ENCODE measurements at regions not wholly inside any gene's neighbourhood (a gene's known extent, or its start where the extent isn't known, plus 50 kb on each side); places are given as distances from the start of the nearest gene placed in this dataset.
"Not testable (repeated sequence)": the region's sequence is repeated elsewhere in the genome, so short reads cannot be mapped to it uniquely, and the experiment has no call there.

- no peak overlapping the region for H3K4me3 ChIP-seq (ENCODE audit: low read depth in 1 of 5, low read length in 5 of 5)
- H3K9ac ChIP-seq (ENCODE audit: low read length in 5 of 5): no peak overlapping the region
- no peak overlapping the region for H3K27ac ChIP-seq (ENCODE audit: low read depth, low read length)
- H3K4me1 ChIP-seq (ENCODE audit: control insufficient read depth in 5 of 5, insufficient read depth in 5 of 5, low read length in 5 of 5): no peaks in the 10 kb centered on the region
- H3K9me3 ChIP-seq (ENCODE audit: control insufficient read depth in 5 of 5, low read length in 5 of 5): no peaks in the 10 kb centered on the region
- no peaks in the 10 kb centered on the region for H3K36me3 ChIP-seq (ENCODE audit: control insufficient read depth in 5 of 5, insufficient read depth in 5 of 5, low read length in 5 of 5)
- peaks cover 0 to 4% (median 0%) of the 10 kb centered on the region in 5 donors for H3K27me3 ChIP-seq (ENCODE audit: control insufficient read depth in 5 of 5, insufficient read depth in 4 of 5, low read length in 5 of 5)
Measured at GRCh38 chr5:2836133-2836532, 84.7 kb upstream of the IRX2 start.

GRCh38 chr5:2833556-2833955 lies 82.1 kb upstream of the IRX2 start:
- H3K27ac ChIP-seq (ENCODE audit: low read depth, low read length): no peak overlapping the region
- no peaks in the 10 kb centered on the region for H3K4me1 ChIP-seq (ENCODE audit: control insufficient read depth in 5 of 5, insufficient read depth in 5 of 5, low read length in 5 of 5)
- peaks cover 4 to 8% (median 6%) of the 10 kb centered on the region in 5 donors for H3K27me3 ChIP-seq (ENCODE audit: control insufficient read depth in 5 of 5, insufficient read depth in 4 of 5, low read length in 5 of 5)
- no peaks in the 10 kb centered on the region for H3K36me3 ChIP-seq (ENCODE audit: control insufficient read depth in 5 of 5, insufficient read depth in 5 of 5, low read length in 5 of 5)
- H3K9ac ChIP-seq (ENCODE audit: low read length in 5 of 5): no peak overlapping the region
- no peaks in the 10 kb centered on the region for H3K9me3 ChIP-seq (ENCODE audit: control insufficient read depth in 5 of 5, low read length in 5 of 5)
- no peak overlapping the region for H3K4me3 ChIP-seq (ENCODE audit: low read depth in 1 of 5, low read length in 5 of 5)

- no peak overlapping the region for H3K9ac ChIP-seq (ENCODE audit: low read length in 5 of 5)
- H3K27me3 ChIP-seq (ENCODE audit: control insufficient read depth in 5 of 5, insufficient read depth in 4 of 5, low read length in 5 of 5): peaks cover 4 to 8% (median 6%) of the 10 kb centered on the region in 5 donors
- no peaks in the 10 kb centered on the region for H3K4me1 ChIP-seq (ENCODE audit: control insufficient read depth in 5 of 5, insufficient read depth in 5 of 5, low read length in 5 of 5)
- H3K36me3 ChIP-seq (ENCODE audit: control insufficient read depth in 5 of 5, insufficient read depth in 5 of 5, low read length in 5 of 5): no peaks in the 10 kb centered on the region
- no peaks in the 10 kb centered on the region for H3K9me3 ChIP-seq (ENCODE audit: control insufficient read depth in 5 of 5, low read length in 5 of 5)
- H3K27ac ChIP-seq (ENCODE audit: low read depth, low read length): no peak overlapping the region
- no peak overlapping the region for H3K4me3 ChIP-seq (ENCODE audit: low read depth in 1 of 5, low read length in 5 of 5)
Measured at GRCh38 chr5:2832394-2832793, 80.9 kb upstream of the IRX2 start.

- Histone ChIP-seq H3K9ac (ENCODE audit: low read length in 5 of 5) (no peak overlapping the region), H3K27ac (ENCODE audit: low read depth, low read length) (no peak overlapping the region), H3K4me1 (ENCODE audit: control insufficient read depth in 5 of 5, insufficient read depth in 5 of 5, low read length in 5 of 5) (no peaks in the 10 kb centered on the region), H3K27me3 (ENCODE audit: control insufficient read depth in 5 of 5, insufficient read depth in 4 of 5, low read length in 5 of 5) (peaks cover 0 to 8% (median 6%) of the 10 kb centered on the region in 5 donors), H3K9me3 (ENCODE audit: control insufficient read depth in 5 of 5, low read length in 5 of 5) (peaks cover 0 to 8% (median 3%) of the 10 kb centered on the region in 5 donors), H3K4me3 (ENCODE audit: low read depth in 1 of 5, low read length in 5 of 5) (no peak overlapping the region), H3K36me3 (ENCODE audit: control insufficient read depth in 5 of 5, insufficient read depth in 5 of 5, low read length in 5 of 5) (no peaks in the 10 kb centered on the region)
Measured at GRCh38 chr5:2829239-2829638, 77.8 kb upstream of the IRX2 start.

- no peaks in the 10 kb centered on the region for H3K36me3 ChIP-seq (ENCODE audit: control insufficient read depth in 5 of 5, insufficient read depth in 5 of 5, low read length in 5 of 5)
- no peak overlapping the region for H3K9ac ChIP-seq (ENCODE audit: low read length in 5 of 5)
- H3K9me3 ChIP-seq (ENCODE audit: control insufficient read depth in 5 of 5, low read length in 5 of 5): no peaks in the 10 kb centered on the region
Measured at GRCh38 chr5:2818936-2819335, 67.5 kb upstream of the IRX2 start.

GRCh38 chr5:2817031-2817603 lies 65.6 kb upstream of the IRX2 start:
- Histone ChIP-seq H3K27ac (ENCODE audit: low read depth, low read length) (no peak overlapping the region), H3K4me1 (ENCODE audit: control insufficient read depth in 5 of 5, insufficient read depth in 5 of 5, low read length in 5 of 5) (no peaks in the 10 kb centered on the region), H3K9me3 (ENCODE audit: control insufficient read depth in 5 of 5, low read length in 5 of 5) (no peaks in the 10 kb centered on the region), H3K4me3 (ENCODE audit: low read depth in 1 of 5, low read length in 5 of 5) (no peak overlapping the region), H3K36me3 (ENCODE audit: control insufficient read depth in 5 of 5, insufficient read depth in 5 of 5, low read length in 5 of 5) (no peaks in the 10 kb centered on the region), H3K9ac (ENCODE audit: low read length in 5 of 5) (no peak overlapping the region), H3K27me3 (ENCODE audit: control insufficient read depth in 5 of 5, insufficient read depth in 4 of 5, low read length in 5 of 5) (peaks cover 0 to 14% (median 3%) of the 10 kb centered on the region in 5 donors)

More at GRCh38 chr5:2818936-2819335, 67.5 kb upstream of the IRX2 start:
- no peak overlapping the region for H3K4me3 ChIP-seq (ENCODE audit: low read depth in 1 of 5, low read length in 5 of 5)
- peaks cover 0 to 8% (median 4%) of the 10 kb centered on the region in 5 donors for H3K27me3 ChIP-seq (ENCODE audit: control insufficient read depth in 5 of 5, insufficient read depth in 4 of 5, low read length in 5 of 5)
- no peak overlapping the region for H3K27ac ChIP-seq (ENCODE audit: low read depth, low read length)
- H3K4me1 ChIP-seq (ENCODE audit: control insufficient read depth in 5 of 5, insufficient read depth in 5 of 5, low read length in 5 of 5): no peaks in the 10 kb centered on the region

GRCh38 chr5:2813678-2814077 lies 62.2 kb upstream of the IRX2 start:
- Histone ChIP-seq H3K4me1 (ENCODE audit: control insufficient read depth in 5 of 5, insufficient read depth in 5 of 5, low read length in 5 of 5) (no peaks in the 10 kb centered on the region), H3K27ac (ENCODE audit: low read depth, low read length) (no peak overlapping the region), H3K4me3 (ENCODE audit: low read depth in 1 of 5, low read length in 5 of 5) (no peak overlapping the region), H3K9ac (ENCODE audit: low read length in 5 of 5) (no peak overlapping the region), H3K9me3 (ENCODE audit: control insufficient read depth in 5 of 5, low read length in 5 of 5) (no peaks in the 10 kb centered on the region), H3K36me3 (ENCODE audit: control insufficient read depth in 5 of 5, insufficient read depth in 5 of 5, low read length in 5 of 5) (no peaks in the 10 kb centered on the region), H3K27me3 (ENCODE audit: control insufficient read depth in 5 of 5, insufficient read depth in 4 of 5, low read length in 5 of 5) (peaks cover 1 to 14% (median 3%) of the 10 kb centered on the region in 5 donors)

- Histone ChIP-seq H3K36me3 (ENCODE audit: control insufficient read depth in 5 of 5, insufficient read depth in 5 of 5, low read length in 5 of 5) (no peaks in the 10 kb centered on the region), H3K27me3 (ENCODE audit: control insufficient read depth in 5 of 5, insufficient read depth in 4 of 5, low read length in 5 of 5) (peaks cover 3 to 14% (median 7%) of the 10 kb centered on the region in 5 donors), H3K9me3 (ENCODE audit: control insufficient read depth in 5 of 5, low read length in 5 of 5) (peaks cover 0 to 7% (median 0%) of the 10 kb centered on the region in 5 donors), H3K9ac (ENCODE audit: low read length in 5 of 5) (no peak overlapping the region), H3K27ac (ENCODE audit: low read depth, low read length) (no peak overlapping the region), H3K4me1 (ENCODE audit: control insufficient read depth in 5 of 5, insufficient read depth in 5 of 5, low read length in 5 of 5) (no peaks in the 10 kb centered on the region), H3K4me3 (ENCODE audit: low read depth in 1 of 5, low read length in 5 of 5) (no peak overlapping the region)
Measured at GRCh38 chr5:2810644-2811043, 59.2 kb upstream of the IRX2 start.

GRCh38 chr5:2807244-2807643 lies 55.8 kb upstream of the IRX2 start:
- H3K27ac ChIP-seq (ENCODE audit: low read depth, low read length): not testable (repeated sequence)

GRCh38 chr5:2806176-2806575 lies 54.7 kb upstream of the IRX2 start:
- Histone ChIP-seq H3K27ac (ENCODE audit: low read depth, low read length) (no peak overlapping the region), H3K4me3 (ENCODE audit: low read depth in 1 of 5, low read length in 5 of 5) (no peak overlapping the region), H3K27me3 (ENCODE audit: control insufficient read depth in 5 of 5, insufficient read depth in 4 of 5, low read length in 5 of 5) (peaks cover 0 to 7% (median 3%) of the 10 kb centered on the region in 5 donors), H3K36me3 (ENCODE audit: control insufficient read depth in 5 of 5, insufficient read depth in 5 of 5, low read length in 5 of 5) (no peaks in the 10 kb centered on the region), H3K9ac (ENCODE audit: low read length in 5 of 5) (no peak overlapping the region), H3K9me3 (ENCODE audit: control insufficient read depth in 5 of 5, low read length in 5 of 5) (peaks cover 0 to 7% (median 0%) of the 10 kb centered on the region in 5 donors), H3K4me1 (ENCODE audit: control insufficient read depth in 5 of 5, insufficient read depth in 5 of 5, low read length in 5 of 5) (no peaks in the 10 kb centered on the region)

More at GRCh38 chr5:2807244-2807643, 55.8 kb upstream of the IRX2 start:
- H3K9ac ChIP-seq (ENCODE audit: low read length in 5 of 5); H3K9me3 ChIP-seq (ENCODE audit: control insufficient read depth in 5 of 5, low read length in 5 of 5); H3K4me1 ChIP-seq (ENCODE audit: control insufficient read depth in 5 of 5, insufficient read depth in 5 of 5, low read length in 5 of 5); H3K4me3 ChIP-seq (ENCODE audit: low read depth in 1 of 5, low read length in 5 of 5); H3K36me3 ChIP-seq (ENCODE audit: control insufficient read depth in 5 of 5, insufficient read depth in 5 of 5, low read length in 5 of 5); H3K27me3 ChIP-seq (ENCODE audit: control insufficient read depth in 5 of 5, insufficient read depth in 4 of 5, low read length in 5 of 5): not testable (repeated sequence)

Data from subcutaneous abdominal adipose tissue (tissue), 5 donors.